GM18498 (cell line): ENCODE measurements at regions not wholly inside any gene's neighbourhood (a gene's known extent, or its start where the extent isn't known, plus 50 kb on each side); places are given as distances from the start of the nearest gene placed in this dataset.

Experiments used
- ATAC-seq: cut with Tn5 transposase; IDR thresholded peaks from one replicate; pipeline ENCODE4 v1.9.1; 2021; ENCODE audit warnings: mild to moderate bottlenecking, moderate library complexity; ENCODE audit not compliant: unreplicated experiment

GRCh38 chr13:73859841-73860240 lies 274.4 kb downstream of the KLF12 start:
- ATAC-seq = no peak

- no peak for ATAC-seq
These were observed 277.1 kb downstream of the KLF12 start for GRCh38 chr13:73857106-73857505.

- peak; percentile 56 for ATAC-seq
These were observed 283.1 kb downstream of the KLF12 start for GRCh38 chr13:73851104-73851503.

GRCh38 chr13:73850104-73850873 lies 283.9 kb downstream of the KLF12 start:
- no peak for ATAC-seq

- ATAC-seq = peak; percentile 51
These were observed 284.9 kb downstream of the KLF12 start for GRCh38 chr13:73849292-73849691.

GRCh38 chr13:73844986-73845385 lies 289.2 kb downstream of the KLF12 start:
- ATAC-seq = no peak

GRCh38 chr13:73842626-73843025 lies 291.6 kb downstream of the KLF12 start:
- no peak for ATAC-seq

- ATAC-seq = no peak
These were observed 292.0 kb downstream of the KLF12 start for GRCh38 chr13:73842184-73842583.

GRCh38 chr13:73837147-73837546 lies 297.1 kb downstream of the KLF12 start:
- no peak for ATAC-seq

GRCh38 chr13:73835138-73835721 lies 299.0 kb downstream of the KLF12 start:
- ATAC-seq = peak; percentile 68

GRCh38 chr13:73833325-73834070 lies 300.7 kb downstream of the KLF12 start:
- no peak for ATAC-seq

GRCh38 chr13:73832825-73833224 lies 301.4 kb downstream of the KLF12 start:
- ATAC-seq = no peak

- no peak for ATAC-seq
These were observed 302.0 kb downstream of the KLF12 start for GRCh38 chr13:73832128-73832588.

- ATAC-seq = no peak
These were observed 304.8 kb downstream of the KLF12 start for GRCh38 chr13:73829416-73829815.

GRCh38 chr13:73828811-73829210 lies 305.4 kb downstream of the KLF12 start:
- no peak for ATAC-seq

- no peak for ATAC-seq
These were observed 306.8 kb downstream of the KLF12 start for GRCh38 chr13:73827434-73827833.

GRCh38 chr13:73825143-73825542 lies 309.1 kb downstream of the KLF12 start:
- no peak for ATAC-seq

GRCh38 chr13:73822668-73823592 lies 311.3 kb downstream of the KLF12 start:
- no peak for ATAC-seq

- peak; percentile 82 for ATAC-seq
These were observed 313.5 kb downstream of the KLF12 start for GRCh38 chr13:73820688-73821087.

GRCh38 chr13:73820285-73820684 lies 313.9 kb downstream of the KLF12 start:
- ATAC-seq = peak; percentile 3

GRCh38 chr13:73819711-73820110 lies 314.5 kb downstream of the KLF12 start:
- ATAC-seq = no peak
